Upper lobe of left lung (tissue), 6 donors: ENCODE measurements at regions not wholly inside any gene's neighbourhood (a gene's known extent, or its start where the extent isn't known, plus 50 kb on each side); places are given as distances from the start of the nearest gene placed in this dataset.

Experiments
- ATAC-seq, 2 donors: fragments of 200-7000 bp; cut with Tn5 transposase; one replicate each; pipeline ENCODE4 v1.9.1; 2022; ENCODE audit warnings: mild to moderate bottlenecking in 2 of 2, moderate library complexity in 2 of 2; ENCODE audit not compliant: low FRiP score in 2 of 2
- DNase-seq, 2 donors: peaks; one replicate each; pipeline ENCODE4 v3.0.0-alpha.2; 2019 to 2020
- H3K27ac ChIP-seq, 4 donors: fragments of 200-600 bp; sonication (generic); one replicate each; pipeline ENCODE4 v1.5.1; 2016 to 2019
- H3K27me3 ChIP-seq, 4 donors: fragments of 200-600 bp; sonication (generic); one replicate each; pipeline ENCODE4 v1.5.1; 2017 to 2019
- H3K36me3 ChIP-seq, 4 donors: fragments of 200-600 bp; sonication (generic); one replicate each; pipeline ENCODE4 v1.5.1; 2016 to 2019
- H3K4me1 ChIP-seq, 4 donors: fragments of 200-600 bp; sonication (generic); one replicate each; pipeline ENCODE4 v1.5.1; 2018 to 2019
- H3K4me3 ChIP-seq, 4 donors: fragments of 200-600 bp; sonication (generic); one replicate each; pipeline ENCODE4 v1.5.1; 2017 to 2019; ENCODE audit warnings: mild to moderate bottlenecking in 2 of 4, moderate library complexity in 1 of 4
- H3K9me3 ChIP-seq, 4 donors: fragments of 200-600 bp; sonication (generic); one replicate each; pipeline ENCODE4 v1.5.1; 2018 to 2019
- EP300 ChIP-seq, 4 donors: sonication (generic); formaldehyde crosslinking; IDR thresholded peaks; one replicate each; pipeline ENCODE4 v1.5.1; 2017; ENCODE audit warnings: antibody characterized with exemption in 4 of 4, control low read depth in 2 of 4
- POLR2A ChIP-seq, 4 donors: fragments of 450-650 bp; IDR thresholded peaks; one replicate each; pipeline ENCODE4 v1.5.1; 2016 to 2017; ENCODE audit warnings: antibody characterized with exemption in 4 of 4, mild to moderate bottlenecking in 2 of 4
- POLR2AphosphoS5 ChIP-seq, 2 donors: sonication (generic); formaldehyde crosslinking; IDR thresholded peaks; one replicate each; pipeline ENCODE4 v1.5.1; 2017; ENCODE audit warnings: antibody characterized with exemption in 2 of 2
- WGBS, 2 donors: methylation state at CpG; one replicate each; pipeline ENCODE4 v1.1.5; 2017 to 2018; 5-methylcytosine and 5-hydroxymethylcytosine counted together
- TF ChIP-seq, protein P1 (sequence below), 6 experiments: fragments of 450-650 bp in 4 of 6; fragments of 200-600 bp in 2 of 6; sonication (generic) in 2 of 6; IDR thresholded peaks; one replicate each; pipeline ENCODE4 v1.5.1; 2016 to 2019; ENCODE audit warnings: antibody characterized with exemption in 6 of 6
- donor health status: DM: no; HTN: no; CAD: no; lungs with moderate emphysema.
- donor health status: DM: no; HTN: yes; CAD: no; lungs with severe emphysema.

GRCh38 chr16:64185954-64186353 is 935.9 kb downstream of the CDH11 start:
- Histone ChIP-seq H3K27ac (no peak overlapping the region), H3K27me3 (no peaks in the 10 kb centered on the region), H3K9me3 (no peaks in the 10 kb centered on the region), H3K4me1 (no peaks in the 10 kb centered on the region), H3K36me3 (no peaks in the 10 kb centered on the region), H3K4me3 (no peak overlapping the region)
- DNase-seq (no peak), ATAC-seq (no peak)
- 62 to 72% methylated on average over 3 of the region's 3 CpGs for WGBS, 2 donors
- no peak for TF ChIP-seq POLR2AphosphoS5 (IDR thresholded peaks at IDR 0.05)
- TF ChIP-seq EP300 (IDR thresholded peaks at IDR 0.05): no peak
- no peak for TF ChIP-seq POLR2A (IDR thresholded peaks at IDR 0.05)
- TF ChIP-seq, protein P1, sequence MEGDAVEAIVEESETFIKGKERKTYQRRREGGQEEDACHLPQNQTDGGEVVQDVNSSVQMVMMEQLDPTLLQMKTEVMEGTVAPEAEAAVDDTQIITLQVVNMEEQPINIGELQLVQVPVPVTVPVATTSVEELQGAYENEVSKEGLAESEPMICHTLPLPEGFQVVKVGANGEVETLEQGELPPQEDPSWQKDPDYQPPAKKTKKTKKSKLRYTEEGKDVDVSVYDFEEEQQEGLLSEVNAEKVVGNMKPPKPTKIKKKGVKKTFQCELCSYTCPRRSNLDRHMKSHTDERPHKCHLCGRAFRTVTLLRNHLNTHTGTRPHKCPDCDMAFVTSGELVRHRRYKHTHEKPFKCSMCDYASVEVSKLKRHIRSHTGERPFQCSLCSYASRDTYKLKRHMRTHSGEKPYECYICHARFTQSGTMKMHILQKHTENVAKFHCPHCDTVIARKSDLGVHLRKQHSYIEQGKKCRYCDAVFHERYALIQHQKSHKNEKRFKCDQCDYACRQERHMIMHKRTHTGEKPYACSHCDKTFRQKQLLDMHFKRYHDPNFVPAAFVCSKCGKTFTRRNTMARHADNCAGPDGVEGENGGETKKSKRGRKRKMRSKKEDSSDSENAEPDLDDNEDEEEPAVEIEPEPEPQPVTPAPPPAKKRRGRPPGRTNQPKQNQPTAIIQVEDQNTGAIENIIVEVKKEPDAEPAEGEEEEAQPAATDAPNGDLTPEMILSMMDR (IDR thresholded peaks at IDR 0.05): no peak

DNA sequence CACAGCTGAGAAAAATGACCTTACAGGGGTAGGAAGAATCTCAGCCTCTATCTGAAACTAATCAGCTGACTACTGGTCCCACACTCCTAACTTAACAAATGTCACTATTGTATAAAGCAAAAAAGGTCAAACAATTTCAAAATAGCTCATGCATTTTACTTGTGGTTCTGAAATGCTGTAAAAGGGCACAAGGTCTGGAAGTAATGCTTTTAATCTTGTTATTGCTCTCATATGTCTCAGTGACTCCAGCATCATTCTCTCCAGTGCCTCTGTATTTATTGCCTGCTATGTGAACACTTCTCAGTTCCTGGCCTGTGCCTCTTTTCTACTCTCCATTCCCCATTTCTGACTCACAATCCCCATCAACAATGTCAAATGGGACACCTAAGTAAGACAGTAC is 937.7 kb downstream of the CDH11 start:
- Histone ChIP-seq H3K36me3 (no peaks in the 10 kb centered on the region), H3K27ac (no peak overlapping the region), H3K27me3 (no peaks in the 10 kb centered on the region), H3K4me1 (no peaks in the 10 kb centered on the region), H3K4me3 (no peak overlapping the region), H3K9me3 (no peaks in the 10 kb centered on the region)
- TF ChIP-seq, protein P1 (IDR thresholded peaks at IDR 0.05): no peak
- TF ChIP-seq EP300 (IDR thresholded peaks at IDR 0.05) (no peak), POLR2A (IDR thresholded peaks at IDR 0.05) (no peak)
- ATAC-seq (no peak), DNase-seq (no peak)

DNA sequence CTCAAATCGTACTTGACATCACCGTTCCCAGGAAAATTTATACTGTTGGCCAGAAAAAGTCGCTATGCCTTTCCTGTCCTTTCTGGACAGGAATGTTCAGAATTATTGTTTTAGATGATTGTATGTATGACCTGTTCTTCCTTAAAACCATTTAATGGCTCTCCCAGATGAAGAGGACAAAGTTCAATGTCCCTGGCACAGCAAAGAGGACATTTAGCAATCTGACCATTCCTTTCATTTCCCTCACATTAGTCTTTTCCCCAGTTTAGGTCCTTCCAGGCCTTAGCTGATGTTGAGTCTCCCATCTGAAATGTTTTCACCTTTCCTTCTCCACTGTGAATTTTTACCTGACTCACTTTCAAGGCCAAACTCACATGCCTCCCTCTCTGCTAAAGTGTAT is 938.9 kb downstream of the CDH11 start:
- no peak overlapping the region for H3K27ac ChIP-seq
- ATAC-seq (no peak), DNase-seq (no peak)
- no peaks in the 10 kb centered on the region for H3K27me3 ChIP-seq
- no peak overlapping the region for H3K4me3 ChIP-seq
- no peaks in the 10 kb centered on the region for H3K36me3 ChIP-seq
- TF ChIP-seq POLR2AphosphoS5 (IDR thresholded peaks at IDR 0.05) (no peak), POLR2A (IDR thresholded peaks at IDR 0.05) (no peak), EP300 (IDR thresholded peaks at IDR 0.05) (no peak)
- TF ChIP-seq, protein P1 (IDR thresholded peaks at IDR 0.05): no peak
- no peaks in the 10 kb centered on the region for H3K4me1 ChIP-seq
- peaks cover 0 to 8% (median 5%) of the 10 kb centered on the region in 4 donors for H3K9me3 ChIP-seq
- WGBS, 2 donors: 84 to 85% methylated on average over 3 of the region's 3 CpGs

- Histone ChIP-seq H3K27ac (no peak overlapping the region), H3K4me1 (no peaks in the 10 kb centered on the region), H3K4me3 (no peak overlapping the region), H3K9me3 (peaks cover 0 to 15% (median 6%) of the 10 kb centered on the region in 4 donors), H3K36me3 (no peaks in the 10 kb centered on the region), H3K27me3 (no peaks in the 10 kb centered on the region)
- ATAC-seq (no peak), DNase-seq (no peak)
- TF ChIP-seq, protein P1 (IDR thresholded peaks at IDR 0.05): no peak
- no peak for TF ChIP-seq POLR2A (IDR thresholded peaks at IDR 0.05)
- TF ChIP-seq EP300 (IDR thresholded peaks at IDR 0.05): no peak
- no peak for TF ChIP-seq POLR2AphosphoS5 (IDR thresholded peaks at IDR 0.05)
- 72 to 77% methylated on average over 4 of the region's 4 CpGs for WGBS, 2 donors
These were observed 940.5 kb downstream of the CDH11 start for GRCh38 chr16:64181271-64181925.
